ENCODE measurements at regions not wholly inside any gene's neighbourhood (a gene's known extent, or its start where the extent isn't known, plus 50 kb on each side); places are given as distances from the start of the nearest gene placed in this dataset.

DNA sequence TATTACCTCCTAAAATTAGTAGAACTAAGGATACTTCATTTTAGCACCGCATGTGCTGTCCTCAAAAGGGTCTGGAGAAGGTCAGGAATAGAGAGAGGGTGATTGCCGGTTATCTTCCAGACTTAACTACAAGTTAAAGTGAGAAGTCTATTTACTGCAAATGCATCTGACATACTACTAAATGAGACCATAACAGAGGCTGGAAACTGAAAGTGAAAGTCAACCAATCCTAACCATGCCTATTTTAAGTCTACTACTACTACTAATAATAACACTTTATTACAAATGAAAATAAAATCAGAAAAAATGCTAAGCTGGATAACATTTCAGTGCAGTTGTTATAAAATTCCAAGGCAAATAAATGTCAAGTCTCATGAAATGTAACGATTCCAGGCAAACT, 244.7 kb downstream of the KIF20B start:
- TF ChIP-seq CTCF (IDR thresholded peaks at IDR 0.05) (no peak), POLR2A (IDR thresholded peaks at IDR 0.05) (no peak)

Measured in body of pancreas (tissue), 4 donors.